GM12891 (cell line): ENCODE measurements at regions not wholly inside any gene's neighbourhood (a gene's known extent, or its start where the extent isn't known, plus 50 kb on each side); places are given as distances from the start of the nearest gene placed in this dataset.

Experiments
- POLR2A ChIP-seq: IDR thresholded peaks from 2 replicates; pipeline ENCODE4 v1.6.1; 2011; ENCODE audit warnings: low read depth, low read length, control low read depth
- POLR2AphosphoS5 ChIP-seq: IDR thresholded peaks from 2 replicates; pipeline ENCODE4 v1.6.1; 2011; ENCODE audit warnings: low read depth, low read length, control low read depth
- POU2F2 ChIP-seq: IDR thresholded peaks from 2 replicates; pipeline ENCODE4 v1.6.1; 2011; ENCODE audit warnings: low read depth, mild to moderate bottlenecking, control low read depth, low read length, moderate library complexity
- SPI1 ChIP-seq: IDR thresholded peaks from 2 replicates; pipeline ENCODE4 v1.6.1; 2011; ENCODE audit warnings: low read depth, low read length, control low read depth

- TF ChIP-seq POLR2AphosphoS5 (no peak), POLR2A (no peak), POU2F2 (no peak), SPI1 (no peak)
These were observed 222.5 kb upstream of the SOX4 start for GRCh38 chr6:21371061-21371460.
